Heart right ventricle (tissue), 16 donors: ENCODE measurements at regions not wholly inside any gene's neighbourhood (a gene's known extent, or its start where the extent isn't known, plus 50 kb on each side); places are given as distances from the start of the nearest gene placed in this dataset.

Experiments
- ATAC-seq, 8 donors: fragments of 200-7000 bp; cut with Tn5 transposase; one replicate each; pipeline ENCODE4 v1.9.1; 2020; ENCODE audit warnings: mild to moderate bottlenecking in 8 of 8, moderate library complexity in 8 of 8, moderate number of reproducible peaks in 1 of 8
- DNase-seq, 2 donors: peaks; one replicate each; pipeline ENCODE4 v3.0.0-alpha.2; 2020
- H3K27ac ChIP-seq, 10 donors: fragments of 200-600 bp; sonication (generic) in 2 of 10; one replicate each; pipeline versions ENCODE4 v1.5.0 to v1.8.0; 2020 to 2022; ENCODE audit warnings: mild to moderate bottlenecking in 3 of 10
- H3K27me3 ChIP-seq, 7 donors: fragments of 200-600 bp; one replicate each; pipeline ENCODE4 v1.8.0; 2021 to 2022; ENCODE audit warnings: mild to moderate bottlenecking in 2 of 7
- H3K36me3 ChIP-seq, 9 donors: fragments of 200-600 bp; sonication (generic) in 1 of 9; one replicate each; pipeline versions ENCODE4 v1.5.0 to v1.8.0; 2020 to 2022; ENCODE audit warnings: mild to moderate bottlenecking in 2 of 9
- H3K4me1 ChIP-seq, 9 donors: fragments of 200-600 bp; sonication (generic) in 1 of 9; one replicate each; pipeline versions ENCODE4 v1.5.0 to v1.8.0; 2020 to 2022; ENCODE audit warnings: mild to moderate bottlenecking in 4 of 9
- H3K4me3 ChIP-seq, 10 donors: fragments of 200-600 bp; sonication (generic) in 2 of 10; one replicate each; pipeline versions ENCODE4 v1.5.0 to v1.8.0; 2020 to 2022; ENCODE audit warnings: mild to moderate bottlenecking in 7 of 10, moderate library complexity in 2 of 10
- H3K9me3 ChIP-seq, 11 donors: fragments of 200-600 bp in 10 of 11; sonication (generic) in 2 of 11; one replicate each; pipeline versions ENCODE4 v1.5.0 to v1.8.0; 2013 to 2022; ENCODE audit warnings: mild to moderate bottlenecking in 2 of 11, control low read depth in 1 of 11, moderate library complexity in 1 of 11
- WGBS, 2 donors: extraction: QIAGEN DNeasy Blood & Tissue Kit; methylation state at CpG; one replicate each; pipeline ENCODE4 v1.1.7; 2013; ENCODE audit warnings: inconsistent platforms in 1 of 2; 5-methylcytosine and 5-hydroxymethylcytosine counted together
- intact Hi-C, 10 donors: fragments of 100-400 bp; cut with DNase I; formaldehyde crosslinking; loops; one replicate each; pipeline versions ENCODE4 v1.11.1 to v1.14.2; 2022
- TF ChIP-seq, protein P1 (sequence below), 9 donors: fragments of 200-600 bp; sonication (generic) in 2 of 9; IDR thresholded peaks; one replicate each; pipeline versions ENCODE4 v1.5.0 to v1.8.0; 2021 to 2022; ENCODE audit warnings: antibody characterized with exemption in 9 of 9, mild to moderate bottlenecking in 5 of 9, moderate library complexity in 1 of 9
- donor health status: Arrhythmogenic right ventricular cardiomyopathy.
- donor health status: ischemic (EF 13 %, LVEDD 7.1; RV severe dilation, severe dysfunction).
- donor health status: healthy with polysubstance abuse.
- donor health status: DM: no; HTN: yes; CAD: no.
- donor health status: DM: no; HTN: no; CAD: no.
- donor health status: ischemic (EF 25% LVEDD 6.9; RV normal size, moderate dysfunction).
- donor health status: ischemic (EF 25% LVEDD 5.7; RV mildly dilated, moderate dysfunction).
- donor health status: healthy.
- donor health status: DM: yes; HTN: yes; CAD: no.
- donor health status: Ischemic cardiomyopathy.
- donor health status: ischemic (EF 35%, LVEDD 5.7; RV mildly dilated, moderate dysfunction).
- donor health status: nonischemic (EF 11% LVEDD 7.7; RV severe dilation, severe dysfunction).
- donor health status: DM: yes; HTN: yes; CAD: no.
- donor health status: PGD.
- donor health status: ischemic (EF 29% LVEDD 5.4; RV normal size, mild dysfunction).
- donor health status: nonischemic (EF 23%, LVEDD 6.1; RV moderate dilation, normal function).

DNA sequence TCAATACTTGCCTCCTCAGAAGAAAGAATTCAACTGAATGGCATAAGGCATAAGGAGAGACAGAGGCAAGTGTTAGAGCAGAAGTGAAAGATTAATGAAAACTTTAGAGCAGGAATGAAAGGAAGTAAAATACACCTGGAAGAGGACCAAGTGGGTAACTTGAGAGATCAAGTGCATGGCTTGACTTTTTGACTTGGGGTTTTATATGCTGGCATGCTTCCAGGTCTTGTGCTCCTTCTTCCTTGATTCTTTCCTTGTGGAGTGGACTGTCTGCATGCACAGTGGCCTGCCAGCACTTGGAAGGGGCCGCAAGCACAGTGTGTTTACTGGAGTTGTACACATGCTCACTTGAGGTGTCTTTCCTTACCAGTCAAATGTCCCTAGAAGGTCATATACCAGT lies 222.1 kb upstream of the UFL1 start:
- DNase-seq (no peak), ATAC-seq (no peak)
- H3K36me3 ChIP-seq, result no peaks in the 10 kb centered on the region
- H3K4me3 ChIP-seq, result no peak overlapping the region
- intact Hi-C loops, result no loop called here
- H3K9me3 ChIP-seq, result peaks cover 0 to 18% (median 5%) of the 10 kb centered on the region in 11 donors
- H3K27me3 ChIP-seq, result no peaks in the 10 kb centered on the region
- TF ChIP-seq, protein P1, sequence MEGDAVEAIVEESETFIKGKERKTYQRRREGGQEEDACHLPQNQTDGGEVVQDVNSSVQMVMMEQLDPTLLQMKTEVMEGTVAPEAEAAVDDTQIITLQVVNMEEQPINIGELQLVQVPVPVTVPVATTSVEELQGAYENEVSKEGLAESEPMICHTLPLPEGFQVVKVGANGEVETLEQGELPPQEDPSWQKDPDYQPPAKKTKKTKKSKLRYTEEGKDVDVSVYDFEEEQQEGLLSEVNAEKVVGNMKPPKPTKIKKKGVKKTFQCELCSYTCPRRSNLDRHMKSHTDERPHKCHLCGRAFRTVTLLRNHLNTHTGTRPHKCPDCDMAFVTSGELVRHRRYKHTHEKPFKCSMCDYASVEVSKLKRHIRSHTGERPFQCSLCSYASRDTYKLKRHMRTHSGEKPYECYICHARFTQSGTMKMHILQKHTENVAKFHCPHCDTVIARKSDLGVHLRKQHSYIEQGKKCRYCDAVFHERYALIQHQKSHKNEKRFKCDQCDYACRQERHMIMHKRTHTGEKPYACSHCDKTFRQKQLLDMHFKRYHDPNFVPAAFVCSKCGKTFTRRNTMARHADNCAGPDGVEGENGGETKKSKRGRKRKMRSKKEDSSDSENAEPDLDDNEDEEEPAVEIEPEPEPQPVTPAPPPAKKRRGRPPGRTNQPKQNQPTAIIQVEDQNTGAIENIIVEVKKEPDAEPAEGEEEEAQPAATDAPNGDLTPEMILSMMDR (IDR thresholded peaks at IDR 0.05), result no peak
- no peak overlapping the region for H3K27ac ChIP-seq
- no peaks in the 10 kb centered on the region for H3K4me1 ChIP-seq
- WGBS, 2 donors, result 89 to 93% methylated on average over 1 of the region's 1 CpG

DNA sequence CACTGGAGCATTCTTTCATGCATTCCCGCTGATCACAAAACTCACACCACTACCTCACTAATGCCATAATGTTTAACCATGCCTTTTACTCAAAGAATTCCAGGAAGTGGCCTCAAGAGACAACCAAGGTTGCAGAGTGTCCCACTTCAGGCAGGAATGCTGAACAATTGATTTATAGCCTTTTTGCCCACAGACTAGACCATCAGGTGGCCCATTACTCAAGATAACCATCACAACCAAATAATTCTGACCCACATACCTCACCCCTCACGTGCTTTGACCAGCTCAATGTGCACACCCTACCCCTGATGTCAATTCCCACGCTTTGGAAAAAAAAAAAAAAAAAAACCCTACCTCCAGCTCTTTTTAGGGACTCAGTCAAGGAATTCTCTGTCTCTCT lies 220.6 kb upstream of the UFL1 start:
- H3K4me3 ChIP-seq, result no peak overlapping the region
- intact Hi-C loops, result no loop called here
- H3K36me3 ChIP-seq, result no peaks in the 10 kb centered on the region
- no peak overlapping the region for H3K27ac ChIP-seq
- 59 to 68% methylated on average over 3 of the region's 3 CpGs for WGBS, 2 donors
- ATAC-seq (no peak), DNase-seq (no peak)
- TF ChIP-seq, protein P1 (IDR thresholded peaks at IDR 0.05), result no peak
- peaks cover 0 to 14% (median 0%) of the 10 kb centered on the region in 11 donors for H3K9me3 ChIP-seq
- no peaks in the 10 kb centered on the region for H3K4me1 ChIP-seq
- no peaks in the 10 kb centered on the region for H3K27me3 ChIP-seq

DNA sequence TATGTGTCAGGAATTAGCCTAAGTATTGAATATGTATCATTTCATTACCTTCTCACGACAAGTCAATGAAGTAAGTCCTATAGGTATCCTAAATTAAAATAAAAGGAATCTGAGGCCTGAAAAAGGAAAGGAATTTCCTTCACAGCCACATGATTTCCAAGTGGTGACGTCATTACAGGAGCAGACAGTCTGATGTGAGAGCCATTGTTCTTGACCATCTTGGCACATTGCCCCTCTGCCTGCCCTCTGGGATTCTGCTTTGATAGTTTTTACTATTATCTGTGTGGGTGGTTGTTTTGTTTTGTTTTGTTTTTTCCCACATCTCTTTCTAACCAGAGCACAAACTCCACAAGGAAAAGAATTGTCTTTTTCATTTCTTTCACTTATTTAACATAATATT lies 219.8 kb upstream of the UFL1 start:
- H3K27me3 ChIP-seq, result no peaks in the 10 kb centered on the region
- TF ChIP-seq, protein P1 (IDR thresholded peaks at IDR 0.05), result no peak
- intact Hi-C loops, result no loop called here
- H3K27ac ChIP-seq, result no peak overlapping the region
- no peaks in the 10 kb centered on the region for H3K36me3 ChIP-seq
- H3K4me3 ChIP-seq, result no peak overlapping the region
- DNase-seq (no peak), ATAC-seq (no peak)
- peaks cover 0 to 6% (median 0%) of the 10 kb centered on the region in 11 donors for H3K9me3 ChIP-seq
- no peaks in the 10 kb centered on the region for H3K4me1 ChIP-seq
- WGBS, 2 donors, result 47 to 48% methylated on average over 2 of the region's 2 CpGs

DNA sequence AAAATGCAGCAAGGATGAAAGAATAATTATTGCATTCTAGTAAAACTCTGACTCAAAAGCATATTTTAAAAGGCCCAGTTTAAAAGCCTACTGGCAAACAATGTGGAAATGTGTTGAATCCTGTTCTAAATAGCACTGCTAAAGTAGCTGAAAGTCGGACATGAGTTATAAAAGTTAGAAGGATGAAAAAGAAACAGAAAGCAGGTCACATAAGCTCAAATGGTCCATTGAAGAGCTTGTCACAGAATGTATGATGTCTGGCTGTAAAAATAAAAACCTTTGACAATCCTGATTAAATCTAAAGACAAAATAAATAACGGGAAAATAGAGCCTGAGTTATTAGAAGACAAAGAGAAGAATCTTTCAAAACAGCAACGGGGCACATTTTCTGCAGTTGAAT lies 218.6 kb upstream of the UFL1 start:
- ATAC-seq, result no peak
- Histone ChIP-seq H3K27me3 (no peaks in the 10 kb centered on the region), H3K4me3 (no peak overlapping the region), H3K27ac (no peak overlapping the region), H3K9me3 (peaks cover 0 to 5% (median 0%) of the 10 kb centered on the region in 11 donors), H3K36me3 (no peaks in the 10 kb centered on the region), H3K4me1 (no peaks in the 10 kb centered on the region)
- TF ChIP-seq, protein P1 (IDR thresholded peaks at IDR 0.05), result no peak
- 61 to 73% methylated on average over 3 of the region's 3 CpGs for WGBS, 2 donors
- DNase-seq, result no peak
- intact Hi-C loops, result no loop called here
